PC-9 (cell line): ENCODE measurements at regions not wholly inside any gene's neighbourhood (a gene's known extent, or its start where the extent isn't known, plus 50 kb on each side); places are given as distances from the start of the nearest gene placed in this dataset.

Experiments
- BruUV-seq: library from RNA; stranded (reverse); fragments of 400-500 nt; replicated peaks from 2 replicates; lab custom pipeline; 2021; lab: Mats Ljungman, UMichigan
- CTCF ChIA-PET: fragments of 300-600 bp; sonication (Branson Sonifier 250); formaldehyde crosslinking; loops from one replicate; lab custom pipeline; 2022; ENCODE audit warnings: antibody characterized with exemption; lab: Charles Lee
- POLR2A ChIA-PET: fragments of 300-600 bp; sonication (Branson Sonifier 250); formaldehyde crosslinking; loops from one replicate; lab custom pipeline; 2022; ENCODE audit warnings: antibody characterized with exemption; ENCODE audit not compliant: unreplicated experiment; lab: Charles Lee
- DNase-seq, 2 experiments: peaks; one replicate each; pipeline versions ENCODE4 v3.0.0 to v3.0.0-alpha.2; 2015 to 2022; ENCODE audit warnings: mixed read lengths in 1 of 2
- H2AFZ ChIP-seq: fragments of 200-600 bp; sonication (generic); 2 replicates; pipeline ENCODE4 v1.8.1; 2017; ENCODE audit warnings: antibody characterized with exemption
- H3F3A ChIP-seq: fragments of 200-600 bp; sonication (generic); 2 replicates; pipeline ENCODE4 v1.8.1; 2017; ENCODE audit warnings: antibody characterized with exemption, mild to moderate bottlenecking, low read depth; ENCODE audit not compliant: insufficient read depth
- H3K27ac ChIP-seq: fragments of 200-600 bp; sonication (generic); 2 replicates; pipeline ENCODE4 v1.6.1; 2016; ENCODE audit warnings: mixed run types
- H3K27me3 ChIP-seq: fragments of 200-600 bp; sonication (generic); 2 replicates; pipeline ENCODE4 v1.6.1; 2016; ENCODE audit warnings: low read depth, mixed run types; ENCODE audit not compliant: insufficient read depth
- H3K36me3 ChIP-seq: fragments of 200-600 bp; sonication (generic); 2 replicates; pipeline ENCODE4 v1.6.1; 2016; ENCODE audit warnings: low read depth, mixed run types
- H3K4me1 ChIP-seq: fragments of 200-600 bp; sonication (generic); replicated peaks from 2 replicates; pipeline ENCODE4 v1.6.1; 2016; ENCODE audit warnings: mixed run types; ENCODE audit not compliant: insufficient read depth
- H3K4me2 ChIP-seq: fragments of 200-600 bp; sonication (generic); 2 replicates; pipeline ENCODE4 v1.6.1; 2017; ENCODE audit warnings: mixed run types
- H3K4me3 ChIP-seq: fragments of 200-600 bp; sonication (generic); 2 replicates; pipeline ENCODE4 v1.6.1; 2016; ENCODE audit warnings: mixed run types
- H3K79me2 ChIP-seq: fragments of 200-600 bp; sonication (generic); 2 replicates; pipeline ENCODE4 v1.6.1; 2017; ENCODE audit warnings: low read depth, mixed run types
- H3K9me2 ChIP-seq: fragments of 200-600 bp; sonication (generic); 2 replicates; pipeline ENCODE4 v1.8.1; 2017; ENCODE audit warnings: mild to moderate bottlenecking; ENCODE audit not compliant: insufficient read depth
- H3K9me3 ChIP-seq: fragments of 200-600 bp; sonication (generic); 2 replicates; pipeline ENCODE4 v1.8.1; 2016; ENCODE audit warnings: low read depth; ENCODE audit not compliant: insufficient read depth
- H4K20me1 ChIP-seq: fragments of 200-600 bp; sonication (generic); 2 replicates; pipeline ENCODE4 v1.8.1; 2017; ENCODE audit not compliant: insufficient read depth
- CTCF ChIP-seq: fragments of 200-600 bp; sonication (generic); conservative IDR thresholded peaks from 2 replicates; pipeline ENCODE4 v1.6.1; 2017; ENCODE audit warnings: mixed run types, antibody characterized with exemption, mild to moderate bottlenecking, moderate library complexity
- EZH2 ChIP-seq: fragments of 200-600 bp; sonication (generic); IDR thresholded peaks from 2 replicates; pipeline ENCODE4 v1.8.0; 2017; ENCODE audit warnings: antibody characterized with exemption, low read depth
- intact Hi-C: fragments of 100-400 bp; cut with micrococcal nuclease; formaldehyde crosslinking; loops from one replicate; pipeline ENCODE4 v1.10.0; 2022; ENCODE audit not compliant: unreplicated experiment

- no peak overlapping the region for H3K27ac ChIP-seq
- ChIA-PET POLR2A (no interaction called here), CTCF (no interaction called here)
- H4K20me1 ChIP-seq = no peaks in the 10 kb centered on the region
- H3F3A ChIP-seq = no peaks in the 10 kb centered on the region
- no peaks in the 10 kb centered on the region for H3K27me3 ChIP-seq
- H3K36me3 ChIP-seq = no peaks in the 10 kb centered on the region
- H3K4me1 ChIP-seq = no peaks in the 10 kb centered on the region
- intact Hi-C loops = no loop called here
- BruUV-seq = no TSS peak
- no peak for TF ChIP-seq EZH2
- no peak for TF ChIP-seq CTCF
- no peaks in the 10 kb centered on the region for H3K9me2 ChIP-seq
- H2AFZ ChIP-seq = no peak overlapping the region
- H3K9me3 ChIP-seq = no peaks in the 10 kb centered on the region
- no peak for DNase-seq
- no peak overlapping the region for H3K4me3 ChIP-seq
- H3K4me2 ChIP-seq = no peak overlapping the region
- no peaks in the 10 kb centered on the region for H3K79me2 ChIP-seq
Measured at GRCh38 chr14:41457393-41457792, 149.3 kb upstream of the LRFN5 start.

GRCh38 chr14:41449066-41449465 lies 157.6 kb upstream of the LRFN5 start:
- intact Hi-C loops = no loop called here
- no peaks in the 10 kb centered on the region for H3F3A ChIP-seq
- no peaks in the 10 kb centered on the region for H3K79me2 ChIP-seq
- no peak overlapping the region for H3K4me2 ChIP-seq
- no peaks in the 10 kb centered on the region for H3K27me3 ChIP-seq
- H3K4me1 ChIP-seq = no peaks in the 10 kb centered on the region
- H4K20me1 ChIP-seq = no peaks in the 10 kb centered on the region
- H3K4me3 ChIP-seq = no peak overlapping the region
- ChIA-PET CTCF (no interaction called here), POLR2A (no interaction called here)
- no peak for DNase-seq
- no peaks in the 10 kb centered on the region for H3K9me3 ChIP-seq
- no peaks in the 10 kb centered on the region for H3K36me3 ChIP-seq
- no peak overlapping the region for H3K27ac ChIP-seq
- TF ChIP-seq CTCF (no peak), EZH2 (no peak)
- no peaks in the 10 kb centered on the region; the same call in 1 of the 2 replicates for H3K9me2 ChIP-seq
- H2AFZ ChIP-seq = no peak overlapping the region
- BruUV-seq = no TSS peak

GRCh38 chr14:41446008-41446407 lies 160.7 kb upstream of the LRFN5 start:
- CTCF ChIA-PET = no interaction called here
- POLR2A ChIA-PET = interaction anchor here (0.5 kb wide), 1 partner anchor 1207 kb away, joined by 4 read pairs; no protein-coding TSS in a partner anchor

More at GRCh38 chr14:41446008-41446407, 160.7 kb upstream of the LRFN5 start:
- Histone ChIP-seq H3K4me3 (no peak overlapping the region), H3K4me2 (no peak overlapping the region), H3F3A (no peaks in the 10 kb centered on the region), H3K4me1 (no peaks in the 10 kb centered on the region), H3K79me2 (no peaks in the 10 kb centered on the region), H3K27me3 (no peaks in the 10 kb centered on the region), H3K36me3 (no peaks in the 10 kb centered on the region), H3K9me3 (no peaks in the 10 kb centered on the region), H2AFZ (no peak overlapping the region), H3K27ac (no peak overlapping the region), H4K20me1 (no peaks in the 10 kb centered on the region), H3K9me2 (no peaks in the 10 kb centered on the region)
- intact Hi-C loops = no loop called here
- TF ChIP-seq EZH2 (no peak), CTCF (no peak)
- BruUV-seq = no TSS peak
- no peak for DNase-seq
